ENCODE measurements at regions not wholly inside any gene's neighbourhood (a gene's known extent, or its start where the extent isn't known, plus 50 kb on each side); places are given as distances from the start of the nearest gene placed in this dataset.

DNA sequence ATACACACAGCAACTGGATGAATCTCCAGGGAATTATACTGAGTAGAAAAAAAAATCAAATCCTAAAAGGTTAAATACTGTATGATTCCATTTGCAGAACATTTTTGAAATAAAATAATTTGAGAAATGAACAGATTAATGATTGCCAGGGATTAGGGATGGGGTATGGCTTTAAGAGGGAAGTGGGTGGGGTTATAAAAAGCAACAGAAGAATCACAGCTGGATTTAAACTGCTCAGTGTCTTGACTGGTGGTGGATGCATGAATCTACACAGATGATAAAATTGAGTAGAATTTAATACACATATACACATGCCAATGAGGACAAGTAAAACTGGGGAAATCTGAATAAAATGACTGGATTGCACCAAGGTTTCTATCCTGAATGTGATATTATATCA is 79.7 kb upstream of the GOLGA8B start:
- no peaks in the 10 kb centered on the region for H3K36me3 ChIP-seq (replicated peaks in 1 of 2)
- H3K4me3 ChIP-seq = no peak overlapping the region
- no peak overlapping the region for H3K27ac ChIP-seq
- no peaks in the 10 kb centered on the region for H3K9me3 ChIP-seq (replicated peaks in 1 of 3)
- intact Hi-C loops (cut with DNase I) = no loop called here
- no peak for DNase-seq
- H3K27me3 ChIP-seq = no peaks in the 10 kb centered on the region
- no peaks in the 10 kb centered on the region for H3K4me1 ChIP-seq (replicated peaks in 1 of 2)
- TF ChIP-seq POLR2A (IDR thresholded peaks at IDR 0.05) (no peak), CTCF (IDR thresholded peaks at IDR 0.05) (no peak)

DNA sequence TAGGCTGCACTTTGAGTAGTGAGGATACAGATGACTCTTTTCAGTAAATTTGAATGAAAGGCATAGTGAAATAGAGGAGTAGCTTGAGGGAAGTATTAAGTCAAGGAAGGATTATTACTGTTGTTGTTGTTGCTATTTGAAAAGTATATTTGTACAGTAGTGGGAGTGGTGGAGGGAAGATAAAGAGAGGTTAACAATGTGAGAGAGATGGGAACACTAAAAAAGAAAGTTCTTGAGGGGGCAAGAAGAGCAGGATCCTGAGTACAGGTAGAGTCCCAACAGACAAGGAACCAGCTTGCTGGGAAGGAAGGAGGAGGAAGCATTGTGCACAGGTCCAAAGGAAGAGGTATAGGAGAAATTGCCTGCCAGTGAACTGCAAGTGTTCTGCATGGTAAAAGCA is 75.6 kb upstream of the GOLGA8B start:
- no peak overlapping the region for H3K27ac ChIP-seq
- no peak for DNase-seq
- TF ChIP-seq POLR2A (IDR thresholded peaks at IDR 0.05) (no peak), CTCF (IDR thresholded peaks at IDR 0.05) (no peak)
- no peaks in the 10 kb centered on the region for H3K27me3 ChIP-seq
- H3K36me3 ChIP-seq (replicated peaks in 1 of 2) = no peaks in the 10 kb centered on the region
- no peak overlapping the region for H3K4me3 ChIP-seq
- intact Hi-C loops (cut with DNase I) = no loop called here
- H3K9me3 ChIP-seq (replicated peaks in 1 of 3) = no peaks in the 10 kb centered on the region
- no peaks in the 10 kb centered on the region for H3K4me1 ChIP-seq (replicated peaks in 1 of 2)

- Histone ChIP-seq H3K4me1 (replicated peaks in 1 of 2) (no peaks in the 10 kb centered on the region), H3K9me3 (replicated peaks in 1 of 3) (no peaks in the 10 kb centered on the region), H3K4me3 (no peak overlapping the region), H3K27me3 (no peaks in the 10 kb centered on the region), H3K36me3 (replicated peaks in 1 of 2) (no peaks in the 10 kb centered on the region), H3K27ac (no peak overlapping the region)
- intact Hi-C loops (cut with DNase I) = no loop called here
- no peak for DNase-seq
- no peak for TF ChIP-seq CTCF (IDR thresholded peaks at IDR 0.05)
- no peak for TF ChIP-seq POLR2A (IDR thresholded peaks at IDR 0.05)
- WGBS, 4 donors = 51 to 60% (median 56%) methylated on average over 4 of the region's 4 CpGs
Observed at GRCh38 chr15:34657469-34658127, 74.1 kb upstream of the GOLGA8B start.

DNA sequence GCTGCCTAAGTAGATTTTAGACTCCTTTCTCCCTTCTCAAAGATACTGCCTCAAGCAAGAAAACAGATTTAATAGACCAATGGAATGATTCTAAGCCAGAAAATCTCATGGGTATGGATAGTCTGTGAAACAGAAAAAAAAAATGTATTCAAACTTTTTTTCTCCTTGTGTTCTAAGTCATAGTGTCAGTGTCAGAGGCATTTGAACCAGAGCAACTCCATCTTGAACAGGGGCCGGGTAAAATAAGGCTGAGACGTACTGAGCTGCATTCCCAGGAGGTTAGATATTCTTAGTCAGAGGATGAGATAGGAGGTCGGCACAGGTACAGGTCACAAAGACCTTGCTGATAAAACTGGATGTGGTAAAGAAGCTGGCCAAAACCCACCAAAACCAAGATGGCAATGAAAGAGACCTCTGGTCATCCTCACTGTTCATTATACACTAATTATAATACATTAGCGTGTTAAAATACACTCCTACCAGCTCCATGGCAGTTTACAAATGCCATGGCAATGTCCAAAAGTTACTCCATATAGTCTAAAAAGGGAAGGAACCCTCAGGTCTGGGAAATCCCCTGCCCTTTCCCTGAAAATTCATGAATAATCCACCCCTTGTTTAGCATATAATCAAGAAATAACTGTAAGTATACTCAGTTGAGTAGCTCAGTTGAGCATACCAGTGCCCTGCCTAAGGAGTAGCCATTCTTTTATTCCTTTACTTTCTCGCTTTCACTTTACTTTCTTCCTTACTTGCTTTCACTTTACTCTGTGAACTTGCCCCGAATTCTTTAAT is 72.8 kb upstream of the GOLGA8B start:
- no peak for DNase-seq
- Histone ChIP-seq H3K27me3 (no peaks in the 10 kb centered on the region), H3K9me3 (replicated peaks in 1 of 3) (no peaks in the 10 kb centered on the region), H3K4me3 (no peak overlapping the region), H3K4me1 (replicated peaks in 1 of 2) (no peaks in the 10 kb centered on the region), H3K27ac (no peak overlapping the region), H3K36me3 (replicated peaks in 1 of 2) (no peaks in the 10 kb centered on the region)
- intact Hi-C loops (cut with DNase I) = no loop called here
- TF ChIP-seq CTCF (IDR thresholded peaks at IDR 0.05) = no peak
- TF ChIP-seq POLR2A (IDR thresholded peaks at IDR 0.05) = no peak
- 71 to 79% (median 74%) methylated on average over 6 of the region's 6 CpGs for WGBS, 4 donors

Measured in adrenal gland (tissue), 9 donors.